Naive thymus-derived CD4-positive, alpha-beta T cell (primary cell): ENCODE measurements at regions not wholly inside any gene's neighbourhood (a gene's known extent, or its start where the extent isn't known, plus 50 kb on each side); places are given as distances from the start of the nearest gene placed in this dataset.

Experiments used
- ATAC-seq: fragments of 150-1000 bp; cut with Tn5 transposase; 2 replicates; pipeline ENCODE4 v1.10.0; 2021; ENCODE audit warnings: mild to moderate bottlenecking, moderate library complexity
- CTCF ChIA-PET: fragments of 350-600 bp; sonication (Branson Sonifier 250); formaldehyde crosslinking; loops from one replicate; lab custom pipeline; 2021; ENCODE audit warnings: antibody characterized with exemption; lab: Charles Lee
- POLR2A ChIA-PET: fragments of 350-600 bp; sonication (Branson Sonifier 250); formaldehyde crosslinking; loops from one replicate; lab custom pipeline; 2021; ENCODE audit warnings: antibody characterized with exemption, inconsistent platforms; lab: Charles Lee
- DNase-seq, 9 donors: peaks; one replicate each; pipeline versions ENCODE4 v3.0.0 to v3.0.0-alpha.2; 2020 to 2022; ENCODE audit warnings: mixed read lengths in 1 of 9
- H3K27ac ChIP-seq: one replicate; pipeline ENCODE4 v1.7.0; 2013; ENCODE audit warnings: mild to moderate bottlenecking, low read depth, low read length, moderate library complexity
- H3K27me3 ChIP-seq, 2 donors: one replicate each; pipeline ENCODE4 v1.7.0; 2013; ENCODE audit warnings: low read length in 2 of 2, mild to moderate bottlenecking in 2 of 2, moderate library complexity in 2 of 2; ENCODE audit not compliant: control insufficient read depth in 2 of 2, insufficient read depth in 2 of 2
- H3K36me3 ChIP-seq, 3 experiments: 1 replicate in 2 of 3; 2 replicates in 1 of 3; pipeline ENCODE4 v1.7.0; 2013; ENCODE audit warnings: low read length in 3 of 3, mild to moderate bottlenecking in 3 of 3, moderate library complexity in 1 of 3; ENCODE audit not compliant: insufficient read depth in 3 of 3, control insufficient read depth in 2 of 3
- H3K4me1 ChIP-seq, 2 donors: one replicate each; pipeline ENCODE4 v1.7.0; 2013; ENCODE audit warnings: low read length in 2 of 2, mild to moderate bottlenecking in 2 of 2, moderate library complexity in 1 of 2; ENCODE audit not compliant: control insufficient read depth in 2 of 2, insufficient read depth in 2 of 2
- H3K4me3 ChIP-seq: 2 replicates; pipeline ENCODE4 v1.7.0; 2013; ENCODE audit warnings: mild to moderate bottlenecking, low read length
- H3K9me3 ChIP-seq, 3 experiments: 1 replicate in 2 of 3; 2 replicates in 1 of 3; pipeline ENCODE4 v1.7.0; 2013; ENCODE audit warnings: low read length in 3 of 3; ENCODE audit not compliant: control insufficient read depth in 2 of 3
- H3K27ac Mint-ChIP-seq, 9 donors: one replicate each; pipeline ENCODE4 v1.8.0; 2020 to 2022; ENCODE audit warnings: mixed read lengths in 9 of 9, mild to moderate bottlenecking in 8 of 9, moderate library complexity in 5 of 9, inconsistent platforms in 2 of 9
- H3K27me3 Mint-ChIP-seq, 5 donors: one replicate each; pipeline ENCODE4 v1.8.0; 2021 to 2022; ENCODE audit warnings: mixed read lengths in 5 of 5, mild to moderate bottlenecking in 1 of 5
- H3K36me3 Mint-ChIP-seq, 5 donors: one replicate each; pipeline ENCODE4 v1.8.0; 2020 to 2022; ENCODE audit warnings: mixed read lengths in 5 of 5, mild to moderate bottlenecking in 3 of 5, inconsistent platforms in 1 of 5
- H3K4me1 Mint-ChIP-seq, 7 donors: one replicate each; pipeline ENCODE4 v1.8.0; 2020 to 2022; ENCODE audit warnings: mixed read lengths in 7 of 7, mild to moderate bottlenecking in 3 of 7, inconsistent platforms in 1 of 7
- H3K4me3 Mint-ChIP-seq, 10 donors: one replicate each; pipeline ENCODE4 v1.8.0; 2020 to 2022; ENCODE audit warnings: mild to moderate bottlenecking in 10 of 10, mixed read lengths in 10 of 10, moderate library complexity in 6 of 10, inconsistent platforms in 2 of 10
- H3K9me3 Mint-ChIP-seq, 11 donors: one replicate each; pipeline ENCODE4 v1.8.0; 2020 to 2022; ENCODE audit warnings: mixed read lengths in 11 of 11, mild to moderate bottlenecking in 4 of 11, inconsistent platforms in 1 of 11, moderate library complexity in 1 of 11
- intact Hi-C, 2 donors: fragments of 100-400 bp; cut with micrococcal nuclease; formaldehyde crosslinking; loops; one replicate each; pipeline ENCODE4 v1.15.1; 2023

DNA sequence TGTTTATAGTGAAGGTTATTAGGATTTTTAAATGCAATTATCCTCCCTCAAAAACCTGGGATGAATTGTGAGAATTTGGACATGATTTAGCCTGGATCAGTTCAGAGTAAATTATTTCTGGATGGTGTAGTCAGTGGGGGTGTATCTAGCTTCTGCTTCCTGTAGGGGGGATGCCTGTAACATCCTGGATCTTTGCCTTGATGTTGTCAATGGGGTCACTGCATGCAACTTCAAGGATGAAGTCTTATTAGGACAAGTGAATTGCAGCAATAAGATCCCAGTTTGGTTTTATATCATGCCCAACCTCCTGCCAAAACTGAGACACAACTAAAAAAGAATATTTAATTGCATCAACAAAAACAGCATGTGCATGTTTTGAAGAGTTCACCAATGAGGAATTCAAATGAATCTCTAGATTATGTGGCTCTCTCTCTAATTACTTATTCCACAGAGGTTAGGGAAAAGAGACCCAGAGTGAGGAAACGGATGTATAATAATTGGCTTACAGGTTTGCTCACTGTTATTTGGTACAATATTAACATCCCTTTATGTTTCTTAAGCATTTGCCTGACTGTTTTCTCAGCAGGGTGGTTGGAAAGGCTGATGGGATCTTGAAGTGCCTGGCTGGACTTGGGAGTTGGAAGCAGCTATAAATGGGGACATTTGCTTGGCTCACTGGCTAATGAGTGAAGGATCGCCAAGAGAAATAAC is 159.8 kb downstream of the HS3ST3B1 start:
- no peaks in the 10 kb centered on the region for H3K27me3 ChIP-seq
- no peaks in the 10 kb centered on the region for H3K36me3 ChIP-seq
- H3K4me3 ChIP-seq, result no peak overlapping the region
- DNase-seq, result no peak
- ChIA-PET POLR2A (no interaction called here), CTCF (no interaction called here)
- Mint-ChIP-seq H3K9me3 (peaks cover 0 to 7% (median 0%) of the 10 kb centered on the region in 11 donors), H3K4me1 (peaks cover 0 to 39% (median 30%) of the 10 kb centered on the region in 7 donors), H3K4me3 (no peak overlapping the region), H3K27ac (no peak overlapping the region), H3K27me3 (peaks cover 0 to 4% (median 0%) of the 10 kb centered on the region in 5 donors), H3K36me3 (no peaks in the 10 kb centered on the region)
- ATAC-seq, result no peak
- H3K4me1 ChIP-seq, result no peaks in the 10 kb centered on the region
- H3K27ac ChIP-seq, result no peak overlapping the region
- no peaks in the 10 kb centered on the region for H3K9me3 ChIP-seq
- intact Hi-C loops, result no loop called here

DNA sequence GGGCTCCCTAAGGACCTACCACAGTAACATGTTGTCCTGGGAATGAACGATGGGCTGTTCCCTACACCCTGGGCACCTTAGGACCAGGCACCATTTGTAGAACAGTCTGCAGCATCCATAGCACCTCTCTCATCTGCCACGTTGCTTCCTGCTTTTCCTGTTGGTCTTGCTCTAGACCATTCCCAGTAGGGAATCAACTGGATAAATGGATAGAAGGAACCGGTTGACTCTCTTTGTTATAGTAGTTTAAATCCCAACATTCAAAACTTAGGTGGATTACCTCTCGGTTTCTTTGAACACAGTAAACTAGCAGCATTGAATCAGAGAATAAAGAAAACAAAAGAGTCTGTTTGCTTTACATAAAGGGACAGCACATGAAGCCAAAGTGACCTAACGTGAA is 159.1 kb downstream of the HS3ST3B1 start:
- Mint-ChIP-seq H3K4me3 (peak overlapping the region in 2 of 10 donors; percentile 5 to 38), H3K9me3 (peaks cover 0 to 7% (median 0%) of the 10 kb centered on the region in 11 donors), H3K36me3 (no peaks in the 10 kb centered on the region), H3K27me3 (peaks cover 0 to 4% (median 0%) of the 10 kb centered on the region in 5 donors), H3K4me1 (peaks cover 0 to 39% (median 30%) of the 10 kb centered on the region in 7 donors), H3K27ac (peak overlapping the region in 1 of 9 donors; percentile 32)
- DNase-seq (no peak), ATAC-seq (no peak)
- intact Hi-C loops, result no loop called here
- Histone ChIP-seq H3K27me3 (no peaks in the 10 kb centered on the region), H3K4me3 (no peak overlapping the region), H3K36me3 (no peaks in the 10 kb centered on the region), H3K27ac (no peak overlapping the region), H3K9me3 (no peaks in the 10 kb centered on the region), H3K4me1 (no peaks in the 10 kb centered on the region)
- CTCF ChIA-PET, result no interaction called here
- POLR2A ChIA-PET, result no interaction called here

DNA sequence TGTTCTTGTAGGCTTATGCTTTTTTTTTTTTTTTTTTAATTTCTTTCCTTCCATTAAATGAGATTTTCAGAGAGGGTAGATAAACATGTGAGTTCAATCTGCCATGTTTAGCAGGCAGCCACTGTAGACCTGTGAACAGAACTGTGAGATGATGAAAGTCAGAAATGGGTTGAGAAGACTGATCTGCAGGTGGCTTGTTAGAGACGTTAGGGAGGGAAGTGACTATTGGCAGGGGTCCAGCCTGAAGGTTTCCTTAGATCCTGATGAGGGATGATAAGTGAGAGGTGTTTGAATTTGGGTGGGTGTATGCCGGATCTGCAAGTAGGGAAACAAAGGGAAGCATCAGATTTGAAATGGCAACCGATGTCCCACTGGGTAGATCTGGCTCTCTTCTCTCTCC is 157.8 kb downstream of the HS3ST3B1 start:
- H3K27me3 Mint-ChIP-seq, result peaks cover 0 to 4% (median 0%) of the 10 kb centered on the region in 5 donors
- no peak overlapping the region for H3K27ac ChIP-seq
- no peaks in the 10 kb centered on the region for H3K36me3 Mint-ChIP-seq
- no peaks in the 10 kb centered on the region for H3K27me3 ChIP-seq
- ChIA-PET POLR2A (no interaction called here), CTCF (no interaction called here)
- H3K4me1 ChIP-seq, result no peaks in the 10 kb centered on the region
- peak overlapping the region in 3 of 10 donors; percentile 3 to 46 (median 45) for H3K4me3 Mint-ChIP-seq
- intact Hi-C loops, result no loop called here
- no peak overlapping the region for H3K4me3 ChIP-seq
- peak overlapping the region in 3 of 9 donors; percentile 16 to 85 (median 80) for H3K27ac Mint-ChIP-seq
- H3K9me3 Mint-ChIP-seq, result peaks cover 0 to 7% (median 0%) of the 10 kb centered on the region in 11 donors
- DNase-seq (no peak), ATAC-seq (no peak)
- H3K4me1 Mint-ChIP-seq, result peaks cover 0 to 39% (median 30%) of the 10 kb centered on the region in 7 donors
- no peaks in the 10 kb centered on the region for H3K9me3 ChIP-seq
- H3K36me3 ChIP-seq, result no peaks in the 10 kb centered on the region

DNA sequence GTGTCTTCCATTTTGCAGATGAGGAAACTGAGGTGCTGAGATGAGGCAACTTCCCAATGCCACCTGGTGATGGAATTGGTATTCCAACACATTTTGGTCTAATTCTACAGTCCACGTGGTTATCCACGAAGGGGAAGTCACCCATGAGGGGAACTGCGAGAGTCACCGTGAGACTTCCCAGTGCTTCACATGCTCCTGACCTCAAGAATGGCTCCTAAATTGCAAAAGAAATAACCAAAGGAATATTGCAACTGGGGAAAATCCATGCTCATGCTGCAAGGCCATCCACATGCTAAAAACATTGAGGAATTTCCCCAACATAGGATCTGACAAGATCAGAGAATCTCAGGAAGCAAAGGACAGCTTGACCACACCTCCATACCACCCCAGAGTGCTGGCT is 153.9 kb downstream of the HS3ST3B1 start:
- DNase-seq (no peak), ATAC-seq (no peak)
- Mint-ChIP-seq H3K9me3 (peaks cover 0 to 7% (median 0%) of the 10 kb centered on the region in 11 donors), H3K27me3 (peaks cover 0 to 4% (median 0%) of the 10 kb centered on the region in 5 donors), H3K36me3 (no peaks in the 10 kb centered on the region), H3K4me1 (peaks cover 0 to 15% (median 13%) of the 10 kb centered on the region in 7 donors), H3K4me3 (no peak overlapping the region), H3K27ac (no peak overlapping the region)
- Histone ChIP-seq H3K4me3 (no peak overlapping the region), H3K4me1 (no peaks in the 10 kb centered on the region), H3K27me3 (no peaks in the 10 kb centered on the region), H3K36me3 (no peaks in the 10 kb centered on the region), H3K27ac (no peak overlapping the region), H3K9me3 (no peaks in the 10 kb centered on the region)
- intact Hi-C loops, result no loop called here
- POLR2A ChIA-PET, result no interaction called here
- CTCF ChIA-PET, result no interaction called here

DNA sequence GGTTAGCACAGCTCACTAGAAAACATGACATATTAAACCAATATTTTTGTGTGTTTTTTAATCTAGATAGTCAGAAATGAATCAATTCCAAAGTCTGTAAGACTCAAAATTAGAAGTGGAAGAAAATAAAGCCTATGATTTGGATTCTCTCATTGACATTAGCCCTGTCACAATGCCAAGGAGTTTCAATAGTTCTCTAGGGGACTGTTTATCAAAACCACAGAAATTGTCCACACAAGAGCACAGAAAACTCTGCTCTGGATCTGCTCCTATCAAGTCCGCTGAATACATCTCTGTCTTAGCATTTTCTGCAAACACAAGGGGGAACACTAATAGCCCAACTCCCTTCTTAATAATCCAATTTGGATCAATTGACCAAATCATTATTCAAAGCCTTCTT is 152.0 kb downstream of the HS3ST3B1 start:
- Histone ChIP-seq H3K36me3 (no peaks in the 10 kb centered on the region), H3K27me3 (no peaks in the 10 kb centered on the region), H3K4me3 (no peak overlapping the region), H3K4me1 (no peaks in the 10 kb centered on the region), H3K9me3 (no peaks in the 10 kb centered on the region), H3K27ac (no peak overlapping the region)
- no peak for DNase-seq
- Mint-ChIP-seq H3K4me1 (peaks cover 0 to 6% (median 0%) of the 10 kb centered on the region in 7 donors), H3K9me3 (peaks cover 0 to 5% (median 0%) of the 10 kb centered on the region in 11 donors), H3K27ac (no peak overlapping the region), H3K36me3 (no peaks in the 10 kb centered on the region), H3K4me3 (no peak overlapping the region), H3K27me3 (peaks cover 0 to 4% (median 0%) of the 10 kb centered on the region in 5 donors)
- intact Hi-C loops, result no loop called here
- ChIA-PET POLR2A (no interaction called here), CTCF (no interaction called here)
- ATAC-seq, result no peak

DNA sequence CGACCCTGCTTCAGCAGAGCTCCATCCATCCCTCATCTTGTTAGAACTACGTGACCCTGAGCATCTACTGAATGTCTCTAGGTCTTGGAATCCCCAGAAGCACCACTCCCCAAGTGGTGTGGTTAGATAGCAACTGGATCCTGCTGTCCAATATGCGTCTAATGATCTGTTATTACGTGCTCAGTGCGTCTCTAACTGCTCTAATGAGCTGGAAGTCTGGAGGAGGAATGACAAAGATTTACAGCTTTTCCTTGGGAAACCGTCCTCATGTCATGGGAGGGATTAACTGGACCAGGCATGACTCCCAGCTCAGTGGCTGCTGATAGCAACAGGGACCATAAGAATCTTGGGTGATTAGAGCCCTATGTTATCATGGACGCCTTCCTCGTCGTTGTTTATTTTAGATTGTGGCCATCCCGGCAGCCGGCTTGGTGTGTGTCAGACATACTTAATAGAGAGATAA is 150.9 kb downstream of the HS3ST3B1 start:
- H3K27ac ChIP-seq, result no peak overlapping the region
- no peaks in the 10 kb centered on the region for H3K27me3 ChIP-seq
- DNase-seq, result no peak
- no peak overlapping the region for H3K4me3 ChIP-seq
- intact Hi-C loops, result no loop called here
- ChIA-PET POLR2A (interaction anchor here (1.7 kb wide), 1 partner anchor 23 kb away, joined by 5 read pairs; no protein-coding TSS in a partner anchor), CTCF (no interaction called here)
- no peaks in the 10 kb centered on the region for H3K9me3 ChIP-seq
- Mint-ChIP-seq H3K4me3 (no peak overlapping the region), H3K27ac (no peak overlapping the region), H3K27me3 (no peaks in the 10 kb centered on the region), H3K4me1 (peaks cover 0 to 6% (median 0%) of the 10 kb centered on the region in 7 donors), H3K36me3 (no peaks in the 10 kb centered on the region), H3K9me3 (peaks cover 0 to 2% (median 0%) of the 10 kb centered on the region in 11 donors)
- H3K36me3 ChIP-seq, result no peaks in the 10 kb centered on the region
- no peak for ATAC-seq
- H3K4me1 ChIP-seq, result no peaks in the 10 kb centered on the region

DNA sequence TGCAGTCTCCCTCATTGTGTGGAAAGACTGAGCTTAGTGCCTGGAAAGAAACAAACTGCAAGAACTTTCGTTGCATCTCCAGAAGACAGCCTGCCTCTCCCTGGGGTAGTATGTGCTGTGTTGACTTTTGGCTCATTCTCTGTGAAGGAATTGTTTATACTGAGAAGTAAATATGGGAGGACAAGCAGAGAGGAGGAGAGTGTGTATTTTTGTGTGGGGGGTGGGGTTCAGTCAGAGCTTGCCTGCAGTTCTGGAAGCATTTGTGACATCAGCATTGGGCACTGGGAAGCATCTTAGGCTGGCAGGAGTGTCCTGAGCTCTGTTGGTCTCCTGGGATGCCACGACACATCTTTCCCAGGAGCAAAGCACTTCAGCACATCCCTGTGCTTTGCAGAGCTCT is 147.9 kb downstream of the HS3ST3B1 start:
- Histone ChIP-seq H3K9me3 (no peaks in the 10 kb centered on the region), H3K27me3 (no peaks in the 10 kb centered on the region), H3K27ac (no peak overlapping the region), H3K4me3 (no peak overlapping the region), H3K36me3 (no peaks in the 10 kb centered on the region), H3K4me1 (no peaks in the 10 kb centered on the region)
- ATAC-seq (no peak), DNase-seq (no peak)
- Mint-ChIP-seq H3K36me3 (peaks cover 0 to 4% (median 0%) of the 10 kb centered on the region in 5 donors), H3K27me3 (no peaks in the 10 kb centered on the region), H3K27ac (peak overlapping the region in 1 of 9 donors; percentile 33), H3K4me1 (peaks cover 0 to 18% (median 4%) of the 10 kb centered on the region in 7 donors), H3K9me3 (peaks cover 0 to 3% (median 0%) of the 10 kb centered on the region in 11 donors), H3K4me3 (no peak overlapping the region)
- CTCF ChIA-PET, result no interaction called here
- POLR2A ChIA-PET, result no interaction called here
- intact Hi-C loops, result no loop called here
